GM12878 (cell line): ENCODE measurements at regions not wholly inside any gene's neighbourhood (a gene's known extent, or its start where the extent isn't known, plus 50 kb on each side); places are given as distances from the start of the nearest gene placed in this dataset.

Experiments
- ATAC-seq: fragments of 200-7000 bp; cut with Tn5 transposase; 3 replicates; pipeline ENCODE4 v1.9.1; 2020; ENCODE audit warnings: mild to moderate bottlenecking, moderate library complexity
- BruUV-seq: library from RNA; stranded (reverse); fragments of 400-500 nt; replicated peaks from 2 replicates; lab custom pipeline; 2021; lab: Mats Ljungman, UMichigan
- CTCF ChIA-PET: fragments of 300-600 bp; sonication (Branson Sonifier 250); formaldehyde crosslinking; extraction: SDS; loops from one replicate; lab custom pipeline; 2021; ENCODE audit warnings: inconsistent platforms; lab: Yijun Ruan, JAX
- POLR2A ChIA-PET: fragments of 350-600 bp; formaldehyde crosslinking; extraction: SDS; loops from one replicate; lab custom pipeline; 2021; ENCODE audit warnings: inconsistent platforms; lab: Charles Lee
- RAD21 ChIA-PET: fragments of 300-600 bp; sonication (Branson Sonifier 250); formaldehyde crosslinking; loops from one replicate; lab custom pipeline; 2023; ENCODE audit warnings: antibody characterized with exemption; ENCODE audit not compliant: unreplicated experiment; lab: Charles Lee
- SMC1A ChIA-PET: fragments of 300-600 bp; sonication (Branson Sonifier 250); formaldehyde crosslinking; loops from one replicate; lab custom pipeline; 2023; ENCODE audit not compliant: unreplicated experiment, uncharacterized antibody; lab: Charles Lee
- DNase-seq: peaks from one replicate; pipeline ENCODE4 v3.0.0-alpha.2; 2011; ENCODE audit warnings: low read depth, low spot score
- FAIRE-seq: peaks from 3 replicates; lab custom pipeline; 2011; peaks lifted over from hg19 to GRCh38; lab: Jason Lieb, UNC
- H2AFZ ChIP-seq: 2 replicates; pipeline ENCODE4 v1.6.0; 2011; ENCODE audit warnings: low read depth, low read length, control low read depth; ENCODE audit not compliant: control insufficient read depth
- H3K27ac ChIP-seq: 2 replicates; pipeline ENCODE4 v1.5.1; 2011; ENCODE audit warnings: control low read depth; ENCODE audit not compliant: control insufficient read depth, insufficient read depth
- H3K27me3 ChIP-seq, 2 experiments: replicated peaks in 1 of 2; 2 replicates each; pipeline versions ENCODE4 v1.6.0 to v1.6.1; 2011; ENCODE audit warnings: low read length in 1 of 2; ENCODE audit not compliant: control insufficient read depth in 2 of 2, insufficient read depth in 2 of 2
- H3K36me3 ChIP-seq, 2 experiments: 2 replicates each; pipeline ENCODE4 v1.5.1; 2011; ENCODE audit warnings: low read length in 1 of 2; ENCODE audit not compliant: control insufficient read depth in 2 of 2, insufficient read depth in 2 of 2
- H3K4me1 ChIP-seq: 2 replicates; pipeline ENCODE4 v1.6.1; 2011; ENCODE audit warnings: mild to moderate bottlenecking, low read length, moderate library complexity, mixed read lengths; ENCODE audit not compliant: control insufficient read depth, insufficient read depth
- H3K4me2 ChIP-seq: 2 replicates; pipeline ENCODE4 v1.6.0; 2011; ENCODE audit warnings: control low read depth; ENCODE audit not compliant: control insufficient read depth, insufficient read depth
- H3K4me3 ChIP-seq: fragments of 200-600 bp; sonication (generic); 2 replicates; pipeline ENCODE4 v1.5.1; 2016
- H3K79me2 ChIP-seq: 2 replicates; pipeline ENCODE4 v1.6.0; 2011; ENCODE audit warnings: low read length; ENCODE audit not compliant: control insufficient read depth, insufficient read depth
- H3K9ac ChIP-seq: 2 replicates; pipeline ENCODE4 v1.8.0; 2011; ENCODE audit warnings: low read length, control low read depth, mixed read lengths; ENCODE audit not compliant: control insufficient read depth, insufficient read depth
- H3K9me3 ChIP-seq: replicated peaks from 3 replicates; pipeline ENCODE4 v1.5.1; 2011; ENCODE audit warnings: mild to moderate bottlenecking, low read length; ENCODE audit not compliant: control insufficient read depth, insufficient read depth
- H4K20me1 ChIP-seq: 2 replicates; pipeline ENCODE4 v1.6.0; 2011; ENCODE audit not compliant: control insufficient read depth, insufficient read depth
- ELK1 ChIP-seq: IDR thresholded peaks from 2 replicates; pipeline ENCODE4 v1.6.1; 2012; ENCODE audit warnings: low read depth, low read length, improper control_type of control experiment
- MEF2A ChIP-seq: IDR thresholded peaks from 2 replicates; pipeline ENCODE4 v1.6.1; 2011; ENCODE audit warnings: low read depth, mild to moderate bottlenecking, low read length, moderate library complexity; ENCODE audit not compliant: insufficient read depth
- PML ChIP-seq: IDR thresholded peaks from 2 replicates; pipeline ENCODE4 v1.6.1; 2012; ENCODE audit warnings: low read length, inconsistent platforms
- ZBTB11 ChIP-seq: fragments of 450-650 bp; formaldehyde crosslinking; IDR thresholded peaks from 2 replicates; pipeline ENCODE4 v1.5.0; 2022; ENCODE audit warnings: mild to moderate bottlenecking, missing genetic modification characterization
- ZBTB40 ChIP-seq: fragments of 450-650 bp; IDR thresholded peaks from 2 replicates; pipeline ENCODE4 v1.6.1; 2016; ENCODE audit warnings: mild to moderate bottlenecking, moderate library complexity, borderline replicate concordance
- ZNF24 ChIP-seq: fragments of 450-650 bp; IDR thresholded peaks from 2 replicates; pipeline ENCODE4 v1.6.1; 2017; ENCODE audit warnings: antibody characterized with exemption, mild to moderate bottlenecking
- WGBS: methylation state at CpG from one replicate; pipeline ENCODE4 v1.1.6; 2016; ENCODE audit warnings: low lambda C conversion rate; ENCODE audit not compliant: insufficient replicate concordance, insufficient coverage; ENCODE audit errors: missing lambda C conversion rate; 5-methylcytosine and 5-hydroxymethylcytosine counted together
- in situ Hi-C: fragments of 300-500 bp; cut with MboI; formaldehyde crosslinking; loops from 9 replicates; pipeline ENCODE4 v1.14.3; 2018; ENCODE audit warnings: mixed read lengths
- intact Hi-C: fragments of 100-400 bp; cut with micrococcal nuclease; formaldehyde crosslinking; loops from one replicate; pipeline ENCODE4 v1.14.2; 2022; ENCODE audit not compliant: unreplicated experiment
- TF ChIP-seq, protein P1 (sequence below): fragments of 450-650 bp; IDR thresholded peaks from 2 replicates; pipeline ENCODE4 v1.6.1; 2017; ENCODE audit warnings: antibody characterized with exemption, mild to moderate bottlenecking, moderate library complexity
- TF ChIP-seq, protein P2 (sequence below): IDR thresholded peaks from 2 replicates; pipeline ENCODE4 v1.6.1; 2011; ENCODE audit warnings: borderline replicate concordance, low read depth, mild to moderate bottlenecking, moderate library complexity, low read length; ENCODE audit not compliant: insufficient read depth, poor library complexity, severe bottlenecking
- TF ChIP-seq, protein P3 (sequence below): IDR thresholded peaks from 2 replicates; pipeline ENCODE4 v1.6.1; 2012; ENCODE audit warnings: low read depth, low read length, improper control_type of control experiment

GRCh38 chr5:144549580-144549979 is 378.9 kb downstream of the KCTD16 start:
- no TSS peak for BruUV-seq
- CTCF ChIA-PET, result no interaction called here
- RAD21 ChIA-PET, result no interaction called here
- H3K4me1 ChIP-seq, result no peaks in the 10 kb centered on the region
- FAIRE-seq, result no peak
- H3K9ac ChIP-seq, result no peak overlapping the region
- in situ Hi-C loops, result no loop called here
- intact Hi-C loops, result no loop called here
- 36% methylated on average over 3 of the region's 3 CpGs for WGBS
- no peak for DNase-seq
- H3K27ac ChIP-seq, result no peak overlapping the region
- no peaks in the 10 kb centered on the region for H3K36me3 ChIP-seq
- no peak for ATAC-seq
- H3K4me3 ChIP-seq, result no peak overlapping the region
- no peaks in the 10 kb centered on the region for H3K27me3 ChIP-seq
- H3K9me3 ChIP-seq, result no peaks in the 10 kb centered on the region
- H3K79me2 ChIP-seq, result no peaks in the 10 kb centered on the region
- no peak overlapping the region for H3K4me2 ChIP-seq
- H4K20me1 ChIP-seq, result no peaks in the 10 kb centered on the region
- H2AFZ ChIP-seq, result no peak overlapping the region
- POLR2A ChIA-PET, result no interaction called here
- SMC1A ChIA-PET, result no interaction called here
- no peak for TF ChIP-seq ELK1
- TF ChIP-seq ZBTB11 (CRISPR knock-in tag), result no peak
- TF ChIP-seq, protein P1, sequence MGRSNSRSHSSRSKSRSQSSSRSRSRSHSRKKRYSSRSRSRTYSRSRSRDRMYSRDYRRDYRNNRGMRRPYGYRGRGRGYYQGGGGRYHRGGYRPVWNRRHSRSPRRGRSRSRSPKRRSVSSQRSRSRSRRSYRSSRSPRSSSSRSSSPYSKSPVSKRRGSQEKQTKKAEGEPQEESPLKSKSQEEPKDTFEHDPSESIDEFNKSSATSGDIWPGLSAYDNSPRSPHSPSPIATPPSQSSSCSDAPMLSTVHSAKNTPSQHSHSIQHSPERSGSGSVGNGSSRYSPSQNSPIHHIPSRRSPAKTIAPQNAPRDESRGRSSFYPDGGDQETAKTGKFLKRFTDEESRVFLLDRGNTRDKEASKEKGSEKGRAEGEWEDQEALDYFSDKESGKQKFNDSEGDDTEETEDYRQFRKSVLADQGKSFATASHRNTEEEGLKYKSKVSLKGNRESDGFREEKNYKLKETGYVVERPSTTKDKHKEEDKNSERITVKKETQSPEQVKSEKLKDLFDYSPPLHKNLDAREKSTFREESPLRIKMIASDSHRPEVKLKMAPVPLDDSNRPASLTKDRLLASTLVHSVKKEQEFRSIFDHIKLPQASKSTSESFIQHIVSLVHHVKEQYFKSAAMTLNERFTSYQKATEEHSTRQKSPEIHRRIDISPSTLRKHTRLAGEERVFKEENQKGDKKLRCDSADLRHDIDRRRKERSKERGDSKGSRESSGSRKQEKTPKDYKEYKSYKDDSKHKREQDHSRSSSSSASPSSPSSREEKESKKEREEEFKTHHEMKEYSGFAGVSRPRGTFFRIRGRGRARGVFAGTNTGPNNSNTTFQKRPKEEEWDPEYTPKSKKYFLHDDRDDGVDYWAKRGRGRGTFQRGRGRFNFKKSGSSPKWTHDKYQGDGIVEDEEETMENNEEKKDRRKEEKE, result no peak
- TF ChIP-seq, protein P2, sequence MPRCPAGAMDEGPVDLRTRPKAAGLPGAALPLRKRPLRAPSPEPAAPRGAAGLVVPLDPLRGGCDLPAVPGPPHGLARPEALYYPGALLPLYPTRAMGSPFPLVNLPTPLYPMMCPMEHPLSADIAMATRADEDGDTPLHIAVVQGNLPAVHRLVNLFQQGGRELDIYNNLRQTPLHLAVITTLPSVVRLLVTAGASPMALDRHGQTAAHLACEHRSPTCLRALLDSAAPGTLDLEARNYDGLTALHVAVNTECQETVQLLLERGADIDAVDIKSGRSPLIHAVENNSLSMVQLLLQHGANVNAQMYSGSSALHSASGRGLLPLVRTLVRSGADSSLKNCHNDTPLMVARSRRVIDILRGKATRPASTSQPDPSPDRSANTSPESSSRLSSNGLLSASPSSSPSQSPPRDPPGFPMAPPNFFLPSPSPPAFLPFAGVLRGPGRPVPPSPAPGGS, result no peak
- no peak for TF ChIP-seq MEF2A
- TF ChIP-seq ZNF24, result no peak
- TF ChIP-seq, protein P3, sequence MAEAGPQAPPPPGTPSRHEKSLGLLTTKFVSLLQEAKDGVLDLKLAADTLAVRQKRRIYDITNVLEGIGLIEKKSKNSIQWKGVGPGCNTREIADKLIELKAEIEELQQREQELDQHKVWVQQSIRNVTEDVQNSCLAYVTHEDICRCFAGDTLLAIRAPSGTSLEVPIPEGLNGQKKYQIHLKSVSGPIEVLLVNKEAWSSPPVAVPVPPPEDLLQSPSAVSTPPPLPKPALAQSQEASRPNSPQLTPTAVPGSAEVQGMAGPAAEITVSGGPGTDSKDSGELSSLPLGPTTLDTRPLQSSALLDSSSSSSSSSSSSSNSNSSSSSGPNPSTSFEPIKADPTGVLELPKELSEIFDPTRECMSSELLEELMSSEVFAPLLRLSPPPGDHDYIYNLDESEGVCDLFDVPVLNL, result no peak
- TF ChIP-seq PML, result no peak
- TF ChIP-seq ZBTB40, result no peak
